Suprapubic skin (tissue), 2 donors: ENCODE measurements at regions not wholly inside any gene's neighbourhood (a gene's known extent, or its start where the extent isn't known, plus 50 kb on each side); places are given as distances from the start of the nearest gene placed in this dataset.

Source experiments
- EP300 ChIP-seq: sonication (generic); formaldehyde crosslinking; IDR thresholded peaks from one replicate; pipeline ENCODE4 v1.6.1; 2017; ENCODE audit warnings: antibody characterized with exemption
- POLR2A ChIP-seq, 2 donors: fragments of 450-650 bp; IDR thresholded peaks; one replicate each; pipeline ENCODE4 v1.6.1; 2017; ENCODE audit warnings: antibody characterized with exemption in 2 of 2, mild to moderate bottlenecking in 2 of 2, moderate library complexity in 2 of 2

DNA sequence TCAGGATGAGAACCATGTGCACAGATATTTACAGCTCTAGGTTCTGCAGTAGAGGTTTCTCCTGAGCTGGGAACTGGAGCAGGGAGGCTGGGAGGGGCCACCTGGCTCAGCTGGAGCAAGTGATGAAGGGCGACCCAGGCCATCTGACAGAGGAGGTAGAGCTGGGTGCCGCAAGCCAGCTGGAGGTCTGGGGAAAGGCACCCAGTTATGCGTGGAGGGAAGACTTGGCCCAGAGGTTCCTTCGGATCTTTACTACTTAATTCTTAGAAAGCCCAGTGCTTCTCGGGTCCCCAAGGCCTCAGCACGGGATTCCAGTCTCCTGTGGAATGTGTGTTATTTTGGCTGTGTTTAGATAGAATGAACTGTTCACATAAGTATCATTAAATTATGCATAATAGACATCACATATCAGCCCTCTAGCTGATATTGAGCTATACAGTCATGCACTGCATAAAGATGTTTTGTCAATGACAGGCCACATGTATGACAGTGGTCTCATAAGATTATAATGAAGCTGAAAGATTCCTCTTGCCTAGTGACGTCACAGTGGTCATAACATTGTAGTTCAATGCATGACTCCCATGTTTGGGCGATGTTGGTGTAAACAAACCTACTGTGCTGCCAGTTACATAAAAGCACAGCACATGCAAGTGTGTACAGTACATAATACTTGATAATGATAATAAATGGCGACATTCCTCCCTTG is 245.1 kb downstream of the RHOU start:
- TF ChIP-seq POLR2A (IDR thresholded peaks at IDR 0.05) (no peak), EP300 (no peak)
